ENCODE measurements at regions not wholly inside any gene's neighbourhood (a gene's known extent, or its start where the extent isn't known, plus 50 kb on each side); places are given as distances from the start of the nearest gene placed in this dataset.

GRCh38 chr18:78319961-78320360 is 659.7 kb upstream of the SALL3 start:
- TF ChIP-seq CTCF (IDR thresholded peaks at IDR 0.05; ENCODE audit: control extremely low read depth, extremely low read depth, low read depth, missing control alignments): no peak
- no peak for DNase-seq (ENCODE audit: extremely low spot score)
- CTCF ChIA-PET: interaction anchor here (1.0 to 1.2 kb wide), 2 partner anchors 14 to 15 kb away, joined by 3 read pairs; no protein-coding TSS in a partner anchor
- POLR2A ChIA-PET: no interaction called here

GRCh38 chr18:78321402-78321801 is 658.2 kb upstream of the SALL3 start:
- no peak for TF ChIP-seq CTCF (IDR thresholded peaks at IDR 0.05; ENCODE audit: control extremely low read depth, extremely low read depth, low read depth, missing control alignments)
- ChIA-PET CTCF (no interaction called here), POLR2A (no interaction called here)
- no peak for DNase-seq (ENCODE audit: extremely low spot score)

GRCh38 chr18:78323453-78324197 is 656.0 kb upstream of the SALL3 start:
- ChIA-PET POLR2A (no interaction called here), CTCF (no interaction called here)
- no peak for DNase-seq (ENCODE audit: extremely low spot score)
- TF ChIP-seq CTCF (IDR thresholded peaks at IDR 0.05; ENCODE audit: control extremely low read depth, extremely low read depth, low read depth, missing control alignments): no peak

- no peak for TF ChIP-seq CTCF (IDR thresholded peaks at IDR 0.05; ENCODE audit: control extremely low read depth, extremely low read depth, low read depth, missing control alignments)
- CTCF ChIA-PET: no interaction called here
- DNase-seq (ENCODE audit: extremely low spot score): no peak
- POLR2A ChIA-PET: no interaction called here
These were observed 652.0 kb upstream of the SALL3 start for GRCh38 chr18:78327643-78328042.

GRCh38 chr18:78330766-78331165 is 648.9 kb upstream of the SALL3 start:
- CTCF ChIA-PET: no interaction called here
- no peak for TF ChIP-seq CTCF (IDR thresholded peaks at IDR 0.05; ENCODE audit: control extremely low read depth, extremely low read depth, low read depth, missing control alignments)
- DNase-seq (ENCODE audit: extremely low spot score): no peak
- POLR2A ChIA-PET: no interaction called here

- ChIA-PET POLR2A (no interaction called here), CTCF (no interaction called here)
- no peak for DNase-seq (ENCODE audit: extremely low spot score)
- no peak for TF ChIP-seq CTCF (IDR thresholded peaks at IDR 0.05; ENCODE audit: control extremely low read depth, extremely low read depth, low read depth, missing control alignments)
These were observed 626.7 kb upstream of the SALL3 start for GRCh38 chr18:78352910-78353309.

Measured in GM10248 (cell line).